ENCODE measurements at regions not wholly inside any gene's neighbourhood (a gene's known extent, or its start where the extent isn't known, plus 50 kb on each side); places are given as distances from the start of the nearest gene placed in this dataset.
A peak's percentile ranks its signal among the peaks of the same experiment; 100 is the strongest.

DNA sequence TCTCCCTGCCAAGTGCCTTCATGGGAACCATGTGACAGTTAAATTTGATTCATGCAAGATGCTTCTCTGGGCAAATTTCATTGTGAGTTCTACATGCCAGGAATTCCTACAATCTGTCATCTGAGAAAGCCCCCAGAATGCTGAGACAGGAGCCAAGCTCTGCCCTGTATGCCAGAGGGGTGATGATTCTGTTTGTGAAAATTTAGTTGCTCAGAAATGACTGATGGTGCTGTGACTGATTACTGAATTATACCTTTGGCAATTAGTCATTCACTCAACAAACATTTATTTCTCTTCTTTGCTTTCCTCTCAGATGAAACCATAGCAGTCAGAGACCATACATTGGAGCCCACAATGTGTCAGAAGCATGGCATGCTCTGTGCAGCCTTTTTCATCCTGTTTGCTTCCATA is 69.0 kb upstream of the ZBED5 start:
- H3K4me3 ChIP-seq (ENCODE audit: extremely low read depth in 1 of 4, insufficient read depth in 2 of 4, low read depth in 3 of 4, low read length in 4 of 4): no peak overlapping the region
- no peak for DNase-seq (ENCODE audit: low read depth in 1 of 2, low spot score in 2 of 2)
- peaks cover 0 to 11% (median 10%) of the 10 kb centered on the region in 4 experiments; a peak in 5 of 7 replicates for H3K27me3 ChIP-seq (replicated peaks in 1 of 4; ENCODE audit: control insufficient read depth in 3 of 4, extremely low read depth in 1 of 4, insufficient read depth in 3 of 4, low read length in 3 of 4)
- H3K4me1 ChIP-seq (replicated peaks in 1 of 4; ENCODE audit: control insufficient read depth in 3 of 4, insufficient read depth in 4 of 4, low read length in 3 of 4): peaks cover 0 to 7% (median 2%) of the 10 kb centered on the region in 4 experiments; a peak in 3 of 7 replicates
- H3K79me1 ChIP-seq (ENCODE audit: low read depth, low read length): no peaks in the 10 kb centered on the region
- no peak overlapping the region for H3K27ac ChIP-seq (ENCODE audit: low read depth, low read length)
- H4K20me1 ChIP-seq (replicated peaks in 1 of 2; ENCODE audit: control insufficient read depth in 1 of 2, insufficient read depth in 2 of 2, low read length in 2 of 2): no peaks in the 10 kb centered on the region
- H3K9me3 ChIP-seq (ENCODE audit: insufficient read depth in 2 of 2, low read depth in 1 of 2, low read length in 1 of 2): no peaks in the 10 kb centered on the region; a peak in 1 of 4 replicates
- no peaks in the 10 kb centered on the region for H3K36me3 ChIP-seq (ENCODE audit: control insufficient read depth in 2 of 4, insufficient read depth in 4 of 4, low read length in 3 of 4)
- no peak overlapping the region for H3K4me2 ChIP-seq (ENCODE audit: insufficient read depth in 1 of 2, low read depth in 2 of 2, low read length in 2 of 2)
- no peak overlapping the region for H2BK12ac ChIP-seq (ENCODE audit: low read depth, low read length)
- H4K91ac ChIP-seq (replicated peaks; ENCODE audit: insufficient read length, low read length): no peak overlapping the region
- H2BK20ac ChIP-seq (ENCODE audit: low read length): no peak overlapping the region
- H3K56ac ChIP-seq (replicated peaks; ENCODE audit: insufficient read length, low read depth, low read length): no peak overlapping the region
- H2BK15ac ChIP-seq (ENCODE audit: low read length): no peak overlapping the region
- H3K79me2 ChIP-seq (ENCODE audit: control insufficient read depth in 1 of 2, insufficient read depth in 2 of 2, low read length in 2 of 2): no peaks in the 10 kb centered on the region
- ChIA-PET CTCF (ENCODE audit: partially characterized antibody) (interaction anchor here (0.6 to 3.0 kb wide), 10 partner anchors 10 to 459 kb away, joined by 3 to 11 read pairs (median 5); partner anchors contain the start of gene EIF4G2), POLR2A (ENCODE audit: partially characterized antibody) (interaction anchor here (1.2 to 4.4 kb wide), 7 partner anchors 16 to 131 kb away, joined by 3 to 59 read pairs (median 4); partner anchors contain the start of genes EIF4G2 and ZBED5)
- H4K5ac ChIP-seq (ENCODE audit: insufficient read length, low read depth, low read length): no peak overlapping the region
- no peak overlapping the region for H2BK5ac ChIP-seq (ENCODE audit: low read depth, low read length)
- no peak overlapping the region for H3K18ac ChIP-seq (ENCODE audit: extremely low read depth, low read length)
- H3K9ac ChIP-seq (replicated peaks in 1 of 4; ENCODE audit: extremely low read depth in 1 of 4, low read depth in 3 of 4, low read length in 3 of 4): no peak overlapping the region
- FAIRE-seq: no peak
- no peak overlapping the region for H2AK5ac ChIP-seq (ENCODE audit: low read depth, low read length)
- no peak overlapping the region for H3K23ac ChIP-seq (ENCODE audit: insufficient read length)
- H2BK120ac ChIP-seq (replicated peaks; ENCODE audit: low read depth, low read length): no peak overlapping the region
- H3K4ac ChIP-seq (replicated peaks; ENCODE audit: insufficient read length, low read depth, low read length): no peak overlapping the region
- peaks cover 9% of the 10 kb centered on the region for H3K23me2 ChIP-seq (ENCODE audit: low read depth, low read length)
- 0 out of 2 replicates have a peak overlapping the region, but pooled peaks have one; percentile 18 for H2AFZ ChIP-seq (ENCODE audit: low read length)
- no peak overlapping the region for H4K8ac ChIP-seq (ENCODE audit: extremely low read depth, insufficient read depth, low read length)
- no peak overlapping the region for H3K14ac ChIP-seq (ENCODE audit: insufficient read length)
- TF ChIP-seq ASH2L (IDR thresholded peaks at IDR 0.05; ENCODE audit: low read length): no peak
- no peak for TF ChIP-seq NRF1 (IDR thresholded peaks at IDR 0.05; ENCODE audit: low read depth, low read length)
- TF ChIP-seq ATF2 (IDR thresholded peaks at IDR 0.05; ENCODE audit: low read length): no peak
- TF ChIP-seq CTBP2 (IDR thresholded peaks at IDR 0.05; ENCODE audit: borderline replicate concordance, insufficient read depth, insufficient read length, low read length): no peak
- no peak for TF ChIP-seq RFX5 (IDR thresholded peaks at IDR 0.05; ENCODE audit: borderline replicate concordance, low read depth, low read length)
- TF ChIP-seq GTF2F1 (IDR thresholded peaks at IDR 0.05; ENCODE audit: borderline replicate concordance, low read depth, low read length): no peak
- TF ChIP-seq KDM5A (IDR thresholded peaks at IDR 0.05; ENCODE audit: low read length): no peak
- no peak for TF ChIP-seq ATF3 (IDR thresholded peaks at IDR 0.05; ENCODE audit: insufficient read depth, low read depth, low read length)
- TF ChIP-seq GABPA (IDR thresholded peaks at IDR 0.05; ENCODE audit: borderline replicate concordance, insufficient read depth, low read length): no peak
- no peak for TF ChIP-seq SUZ12 (IDR thresholded peaks at IDR 0.05; ENCODE audit: low read length)
- TF ChIP-seq SP1 (IDR thresholded peaks at IDR 0.05; ENCODE audit: low read depth, low read length): no peak
- no peak for TF ChIP-seq RBBP5 (IDR thresholded peaks at IDR 0.05; ENCODE audit: borderline replicate concordance, low read depth, low read length)
- no peak for TF ChIP-seq HDAC6 (IDR thresholded peaks at IDR 0.05; ENCODE audit: low read depth, low read length)

Data from H1 (cell line).